ENCODE measurements at regions not wholly inside any gene's neighbourhood (a gene's known extent, or its start where the extent isn't known, plus 50 kb on each side); places are given as distances from the start of the nearest gene placed in this dataset.

- no peak for DNase-seq
Observed at GRCh38 chr4:83894831-83895230, 358.9 kb downstream of the GPAT3 start.

- peak; percentile 2 for DNase-seq
Observed at GRCh38 chr4:83890816-83891215, 354.9 kb downstream of the GPAT3 start.

- DNase-seq: peak; percentile 40
Observed at GRCh38 chr4:83890231-83890630, 354.3 kb downstream of the GPAT3 start.

GRCh38 chr4:83889802-83890201 is 353.9 kb downstream of the GPAT3 start:
- DNase-seq: peak; percentile 64

- no peak for DNase-seq
Observed at GRCh38 chr4:83885256-83886182, 349.6 kb downstream of the GPAT3 start.

GRCh38 chr4:83876047-83876446 is 340.1 kb downstream of the GPAT3 start:
- DNase-seq: peak; percentile 39

GRCh38 chr4:83875437-83875836 is 339.5 kb downstream of the GPAT3 start:
- peak; percentile 56 for DNase-seq

GRCh38 chr4:83873996-83874395 is 338.1 kb downstream of the GPAT3 start:
- DNase-seq: no peak

- no peak for DNase-seq
Observed at GRCh38 chr4:83870328-83870950, 334.5 kb downstream of the GPAT3 start.

GRCh38 chr4:83866834-83867621 is 331.1 kb downstream of the GPAT3 start:
- peak; percentile 59 for DNase-seq

- no peak for DNase-seq
Observed at GRCh38 chr4:83865417-83866150, 329.7 kb downstream of the GPAT3 start.

GRCh38 chr4:83864097-83864817 is 328.3 kb downstream of the GPAT3 start:
- no peak for DNase-seq

- DNase-seq: peak; percentile 4
Observed at GRCh38 chr4:83862471-83862870, 326.6 kb downstream of the GPAT3 start.

- DNase-seq: peak; percentile 28
Observed at GRCh38 chr4:83860200-83860599, 324.3 kb downstream of the GPAT3 start.

GRCh38 chr4:83858131-83858530 is 322.2 kb downstream of the GPAT3 start:
- DNase-seq: peak; percentile 10

GRCh38 chr4:83855044-83855443 is 319.1 kb downstream of the GPAT3 start:
- DNase-seq: peak; percentile 98

- DNase-seq: peak; percentile 85
Observed at GRCh38 chr4:83852085-83852451, 316.2 kb downstream of the GPAT3 start.

- DNase-seq: peak; percentile 80
Observed at GRCh38 chr4:83851261-83852084, 315.6 kb downstream of the GPAT3 start.

- peak; percentile 58 for DNase-seq
Observed at GRCh38 chr4:83850435-83850834, 314.5 kb downstream of the GPAT3 start.

GRCh38 chr4:83846193-83846830 is 310.4 kb downstream of the GPAT3 start:
- no peak for DNase-seq

- no peak for DNase-seq
Observed at GRCh38 chr4:83839615-83840014, 303.7 kb downstream of the GPAT3 start.

Measured in EL (cell line).